SJCRH30 (cell line): ENCODE measurements at regions not wholly inside any gene's neighbourhood (a gene's known extent, or its start where the extent isn't known, plus 50 kb on each side); places are given as distances from the start of the nearest gene placed in this dataset.
"Not testable (repeated sequence)": the region's sequence is repeated elsewhere in the genome, so short reads cannot be mapped to it uniquely, and the experiment has no call there.

Experiments used
- DNase-seq, 2 experiments: peaks; one replicate each; pipeline ENCODE4 v3.0.0-alpha.2; 2015 to 2020
- H3K27ac ChIP-seq: fragments of 250-450 bp; sonication (Bioruptor Pico); 2 replicates; pipeline ENCODE4 v1.5.1; 2020; ENCODE audit warnings: mild to moderate bottlenecking, moderate library complexity
- H3K27me3 ChIP-seq: fragments of 250-450 bp; sonication (Bioruptor Pico); 2 replicates; pipeline ENCODE4 v1.5.1; 2020; ENCODE audit warnings: mild to moderate bottlenecking, moderate library complexity
- H3K36me3 ChIP-seq: fragments of 250-450 bp; sonication (Bioruptor Pico); 2 replicates; pipeline ENCODE4 v1.5.1; 2020; ENCODE audit warnings: mild to moderate bottlenecking, moderate library complexity
- H3K4me1 ChIP-seq: fragments of 250-450 bp; sonication (Bioruptor Pico); 2 replicates; pipeline ENCODE4 v1.5.1; 2020; ENCODE audit warnings: mild to moderate bottlenecking, moderate library complexity
- H3K4me3 ChIP-seq: fragments of 250-450 bp; sonication (Bioruptor Pico); 2 replicates; pipeline ENCODE4 v1.5.1; 2020; ENCODE audit warnings: mild to moderate bottlenecking, moderate library complexity
- H3K9me3 ChIP-seq: fragments of 250-450 bp; sonication (Bioruptor Pico); replicated peaks from 2 replicates; pipeline ENCODE4 v1.5.1; 2020; ENCODE audit warnings: mild to moderate bottlenecking, moderate library complexity

- no peak overlapping the region for H3K27ac ChIP-seq
- H3K9me3 ChIP-seq, result no peaks in the 10 kb centered on the region
- H3K4me1 ChIP-seq, result no peaks in the 10 kb centered on the region
- no peaks in the 10 kb centered on the region for H3K36me3 ChIP-seq
- H3K27me3 ChIP-seq, result no peaks in the 10 kb centered on the region
- no peak for DNase-seq
- H3K4me3 ChIP-seq, result no peak overlapping the region
Measured at GRCh38 chr5:1983919-1984695, 101.4 kb upstream of the IRX4 start.

DNA sequence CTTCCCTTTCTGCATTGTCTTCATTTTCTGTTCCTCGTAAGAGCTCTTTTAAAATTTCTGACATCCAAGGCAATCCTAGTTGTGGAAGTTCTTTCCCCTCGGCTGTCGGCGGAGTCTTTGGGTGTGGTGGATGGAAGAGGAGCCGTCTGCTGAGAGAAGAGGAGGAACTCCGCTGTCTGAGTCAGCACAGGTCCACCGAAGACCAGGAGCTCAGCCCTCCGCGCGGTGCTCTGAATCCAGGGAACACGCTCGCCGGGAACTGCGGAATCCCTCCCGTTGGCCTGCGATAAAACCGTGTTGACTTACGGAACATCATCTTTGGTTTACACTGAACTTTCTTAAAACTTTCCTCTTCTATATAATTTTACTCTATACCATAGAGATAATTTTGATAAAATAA, 100.7 kb upstream of the IRX4 start:
- Histone ChIP-seq H3K9me3 (no peaks in the 10 kb centered on the region), H3K36me3 (no peaks in the 10 kb centered on the region), H3K4me3 (no peak overlapping the region), H3K27ac (no peak overlapping the region), H3K27me3 (no peaks in the 10 kb centered on the region), H3K4me1 (no peaks in the 10 kb centered on the region)
- no peak for DNase-seq

DNA sequence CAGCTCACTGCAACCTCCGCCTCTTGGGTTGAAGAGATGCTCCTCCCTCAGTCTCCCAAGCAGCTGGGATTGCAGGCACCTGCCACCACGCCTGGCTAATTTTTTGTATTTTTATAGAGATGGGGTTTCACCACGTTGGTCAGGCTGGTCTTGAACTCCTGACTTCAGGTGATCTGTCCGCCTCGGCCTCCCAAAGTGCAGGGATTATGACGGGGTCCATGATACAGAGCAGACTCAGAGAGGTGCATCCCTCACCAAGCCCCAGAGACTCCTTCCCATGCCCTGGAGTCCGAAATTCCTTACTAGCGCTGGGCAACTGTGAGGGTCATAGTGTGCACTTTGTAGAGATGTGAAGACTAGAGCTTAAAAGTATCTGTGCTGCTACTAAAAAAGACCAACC, 99.8 kb upstream of the IRX4 start:
- H3K27me3 ChIP-seq, H3K4me3 ChIP-seq, H3K27ac ChIP-seq, H3K4me1 ChIP-seq, H3K9me3 ChIP-seq, DNase-seq, H3K36me3 ChIP-seq: not testable (repeated sequence)

DNA sequence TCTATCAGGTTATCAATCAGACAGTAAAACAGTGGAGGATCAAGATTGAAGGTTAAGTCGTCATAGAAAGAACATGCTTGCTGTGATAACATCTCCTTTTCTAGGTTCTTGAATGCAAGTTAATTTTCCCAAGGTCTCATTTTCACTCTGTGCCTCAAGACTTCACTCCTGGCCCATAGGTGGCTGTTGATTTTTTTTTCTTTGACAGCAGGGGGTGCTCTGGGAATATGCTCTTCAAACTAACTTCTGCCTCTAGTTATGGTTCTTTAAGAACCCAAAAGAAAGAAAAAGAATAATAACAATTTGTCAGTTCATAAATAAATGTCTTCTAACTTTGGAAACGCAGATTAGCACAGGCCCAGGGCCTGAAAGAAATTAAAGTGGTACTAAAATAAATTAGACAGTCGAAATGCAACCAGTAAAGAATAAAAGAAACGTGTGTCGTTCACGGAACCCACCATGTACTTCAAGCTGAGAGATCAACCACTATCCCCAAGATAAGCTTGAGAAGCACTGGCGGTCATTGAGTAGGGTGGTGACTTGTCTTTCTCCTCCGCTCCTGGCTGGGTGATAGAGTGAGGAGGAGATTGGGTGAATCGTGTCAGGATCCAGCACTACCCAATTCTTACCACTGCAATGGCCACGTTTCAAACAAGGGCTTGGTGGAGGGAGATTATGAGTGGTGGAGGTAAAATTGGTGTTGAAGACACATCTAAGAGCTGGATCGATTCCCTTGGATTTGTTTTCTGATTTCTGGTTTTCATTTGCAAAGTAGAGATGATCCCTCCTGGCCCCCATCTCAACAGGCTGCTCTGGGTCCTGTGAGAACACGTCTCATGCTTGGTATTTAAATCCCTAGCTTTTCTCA, 93.4 kb upstream of the IRX4 start:
- H3K9me3 ChIP-seq, result no peaks in the 10 kb centered on the region
- H3K36me3 ChIP-seq, result no peaks in the 10 kb centered on the region
- H3K4me1 ChIP-seq, result no peaks in the 10 kb centered on the region
- no peak overlapping the region for H3K4me3 ChIP-seq
- H3K27ac ChIP-seq, result no peak overlapping the region
- H3K27me3 ChIP-seq, result no peaks in the 10 kb centered on the region
- no peak for DNase-seq

GRCh38 chr5:1975406-1975715, 92.6 kb upstream of the IRX4 start:
- no peak overlapping the region for H3K27ac ChIP-seq
- peak in 1 of 2 experiments; percentile 6 for DNase-seq

DNA sequence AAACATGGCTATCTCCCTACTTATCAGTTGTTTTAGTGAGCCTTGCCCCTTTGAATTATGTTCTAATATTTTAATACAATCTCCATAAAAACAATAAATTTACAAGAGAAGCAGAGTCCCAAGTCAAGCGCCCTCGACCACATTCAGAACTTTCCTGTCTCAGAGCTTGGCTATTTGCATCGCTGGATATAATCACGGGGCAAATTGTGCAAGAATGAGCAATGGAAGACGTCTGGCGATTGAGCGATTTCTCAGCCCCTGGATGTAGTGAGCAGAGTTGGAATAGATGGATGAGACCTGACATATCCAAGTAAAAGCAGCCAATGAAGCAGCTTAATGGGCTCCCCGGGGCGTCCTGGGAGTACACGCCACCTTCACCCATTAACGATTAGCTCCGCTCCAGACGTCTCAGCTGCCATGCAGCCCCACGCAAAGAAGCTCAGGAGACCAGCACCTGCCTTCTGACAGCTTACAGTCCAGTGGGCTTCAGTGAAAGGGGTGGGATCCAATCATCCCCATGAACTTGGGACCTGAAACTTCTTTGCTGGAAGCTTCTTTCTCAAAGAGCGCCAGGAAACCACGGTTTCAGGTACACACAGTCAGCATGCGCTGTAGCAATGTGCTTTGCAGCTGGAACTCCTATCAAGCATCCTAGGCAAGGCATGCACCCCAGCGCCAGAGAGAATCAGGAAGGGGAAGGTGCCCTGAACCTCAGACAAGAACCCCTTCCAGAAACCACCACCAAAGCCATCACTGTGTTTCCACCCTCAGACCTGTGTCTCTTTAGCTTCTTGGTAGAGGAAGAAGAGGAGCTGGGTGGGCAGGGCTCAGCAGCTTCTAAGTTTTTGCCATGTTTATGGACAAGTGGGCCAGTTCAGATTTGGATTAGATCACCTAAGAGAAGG, 92.0 kb upstream of the IRX4 start:
- H3K36me3 ChIP-seq, result no peaks in the 10 kb centered on the region
- H3K27me3 ChIP-seq, result no peaks in the 10 kb centered on the region
- DNase-seq, result no peak
- H3K27ac ChIP-seq, result no peak overlapping the region
- H3K9me3 ChIP-seq, result no peaks in the 10 kb centered on the region
- no peaks in the 10 kb centered on the region for H3K4me1 ChIP-seq
- H3K4me3 ChIP-seq, result no peak overlapping the region

More at GRCh38 chr5:1975406-1975715, 92.6 kb upstream of the IRX4 start:
- Histone ChIP-seq H3K4me1 (no peaks in the 10 kb centered on the region), H3K36me3 (no peaks in the 10 kb centered on the region), H3K9me3 (no peaks in the 10 kb centered on the region), H3K4me3 (no peak overlapping the region), H3K27me3 (no peaks in the 10 kb centered on the region)

DNA sequence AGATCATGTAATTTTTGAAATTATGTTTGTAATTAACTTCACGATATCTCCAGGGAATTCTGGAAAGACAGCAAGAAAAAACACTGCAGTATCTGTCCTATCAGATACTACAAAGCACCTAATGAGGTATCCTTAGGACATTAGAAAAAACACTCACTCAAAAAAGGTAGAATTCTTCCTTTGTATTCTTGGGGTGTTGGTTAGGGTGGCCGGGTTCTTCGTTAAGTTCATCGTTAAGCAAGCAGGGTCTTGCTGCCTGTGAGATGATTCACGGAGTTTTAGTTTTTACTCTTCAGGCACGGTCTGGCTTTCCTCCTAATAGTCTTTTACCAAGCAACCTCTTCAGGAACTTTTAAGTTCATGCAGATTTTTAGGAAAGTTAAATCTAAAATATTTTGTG, 91.4 kb upstream of the IRX4 start:
- Histone ChIP-seq H3K4me3 (no peak overlapping the region), H3K36me3 (no peaks in the 10 kb centered on the region), H3K27ac (no peak overlapping the region), H3K27me3 (no peaks in the 10 kb centered on the region), H3K4me1 (no peaks in the 10 kb centered on the region), H3K9me3 (no peaks in the 10 kb centered on the region)
- no peak for DNase-seq

- Histone ChIP-seq H3K4me1 (no peaks in the 10 kb centered on the region), H3K27me3 (no peaks in the 10 kb centered on the region), H3K9me3 (no peaks in the 10 kb centered on the region), H3K27ac (no peak overlapping the region), H3K4me3 (no peak overlapping the region), H3K36me3 (no peaks in the 10 kb centered on the region)
- no peak for DNase-seq
Measured at GRCh38 chr5:1973391-1974013, 90.8 kb upstream of the IRX4 start.

- Histone ChIP-seq H3K27me3 (no peaks in the 10 kb centered on the region), H3K36me3 (no peaks in the 10 kb centered on the region), H3K4me3 (no peak overlapping the region), H3K4me1 (no peaks in the 10 kb centered on the region), H3K27ac (no peak overlapping the region), H3K9me3 (no peaks in the 10 kb centered on the region)
- no peak for DNase-seq
Measured at GRCh38 chr5:1971944-1972343, 89.2 kb upstream of the IRX4 start.

- Histone ChIP-seq H3K9me3 (no peaks in the 10 kb centered on the region), H3K4me3 (no peak overlapping the region), H3K27ac (no peak overlapping the region), H3K4me1 (no peaks in the 10 kb centered on the region), H3K27me3 (no peaks in the 10 kb centered on the region), H3K36me3 (no peaks in the 10 kb centered on the region)
- no peak for DNase-seq
Measured at GRCh38 chr5:1967736-1968135, 85.0 kb upstream of the IRX4 start.

DNA sequence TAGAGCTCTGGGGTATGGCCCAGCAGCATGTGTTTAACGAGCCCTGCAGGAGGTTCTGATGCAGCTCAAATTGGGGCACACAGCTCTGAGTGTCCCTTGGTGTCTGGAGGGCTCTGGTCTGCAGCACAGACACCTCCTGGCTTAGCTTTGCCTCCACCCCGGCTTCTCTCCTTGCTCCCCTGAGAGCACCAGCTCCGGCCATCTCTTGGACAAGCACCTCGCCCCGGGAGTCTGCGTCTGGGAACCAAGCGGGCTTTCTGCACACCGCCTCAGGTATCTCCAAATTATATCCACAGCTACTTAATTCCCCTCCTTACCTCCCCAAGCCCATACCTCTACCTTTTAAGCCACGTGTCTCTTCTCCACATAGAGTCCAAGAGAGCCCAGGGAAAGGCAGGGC, 83.7 kb upstream of the IRX4 start:
- no peak for DNase-seq
- H3K27ac ChIP-seq, result no peak overlapping the region

DNA sequence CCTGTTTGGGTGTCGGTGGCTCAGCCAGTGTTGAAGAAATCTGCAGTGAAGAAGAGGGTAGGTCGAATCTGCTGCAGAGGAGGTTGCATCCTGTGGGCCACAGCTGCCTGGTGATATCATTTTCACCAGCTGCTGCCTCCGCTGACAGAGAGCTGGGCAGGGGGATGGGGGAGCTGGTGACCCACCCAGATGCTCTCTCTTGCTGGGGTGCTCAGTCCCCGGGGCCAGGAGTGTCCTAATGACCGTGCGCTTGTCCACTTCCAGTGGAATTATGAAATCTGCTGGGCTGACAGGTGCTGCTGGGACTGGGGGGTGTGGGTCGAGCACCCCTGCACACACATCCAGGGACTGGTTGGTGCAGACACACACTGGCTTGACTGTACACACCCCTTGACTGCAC, 83.2 kb upstream of the IRX4 start:
- H3K27ac ChIP-seq, result no peak overlapping the region
- H3K27me3 ChIP-seq, result no peaks in the 10 kb centered on the region
- H3K36me3 ChIP-seq, result no peaks in the 10 kb centered on the region
- no peaks in the 10 kb centered on the region for H3K4me1 ChIP-seq
- H3K4me3 ChIP-seq, result no peak overlapping the region
- DNase-seq, result peak in 1 of 2 experiments; percentile 7
- H3K9me3 ChIP-seq, result no peaks in the 10 kb centered on the region

More for the DNA sequence above, 83.7 kb upstream of the IRX4 start:
- Histone ChIP-seq H3K4me1 (no peaks in the 10 kb centered on the region), H3K27me3 (no peaks in the 10 kb centered on the region), H3K9me3 (no peaks in the 10 kb centered on the region), H3K4me3 (no peak overlapping the region), H3K36me3 (no peaks in the 10 kb centered on the region)

GRCh38 chr5:1963941-1964451, 81.3 kb upstream of the IRX4 start:
- no peaks in the 10 kb centered on the region for H3K4me1 ChIP-seq
- DNase-seq, result no peak

GRCh38 chr5:1963358-1963757, 80.6 kb upstream of the IRX4 start:
- Histone ChIP-seq H3K36me3 (no peaks in the 10 kb centered on the region), H3K4me3 (no peak overlapping the region), H3K27ac (no peak overlapping the region), H3K27me3 (no peaks in the 10 kb centered on the region), H3K4me1 (no peaks in the 10 kb centered on the region), H3K9me3 (no peaks in the 10 kb centered on the region)
- DNase-seq, result no peak

More at GRCh38 chr5:1963941-1964451, 81.3 kb upstream of the IRX4 start:
- no peaks in the 10 kb centered on the region for H3K27me3 ChIP-seq
- H3K27ac ChIP-seq, result no peak overlapping the region
- H3K36me3 ChIP-seq, result no peaks in the 10 kb centered on the region
- no peak overlapping the region for H3K4me3 ChIP-seq
- H3K9me3 ChIP-seq, result no peaks in the 10 kb centered on the region
